ENCODE measurements at regions not wholly inside any gene's neighbourhood (a gene's known extent, or its start where the extent isn't known, plus 50 kb on each side); places are given as distances from the start of the nearest gene placed in this dataset.

- Histone ChIP-seq H3K27ac (ENCODE audit: low read depth in 1 of 2, low read length in 1 of 2) (no peak overlapping the region), H3K4me3 (ENCODE audit: low read length in 2 of 2) (no peak overlapping the region), H3K9me3 (ENCODE audit: control insufficient read depth in 2 of 2, insufficient read depth in 1 of 2, low read length in 1 of 2) (no peaks in the 10 kb centered on the region), H3K36me3 (ENCODE audit: control insufficient read depth in 2 of 2, insufficient read depth in 2 of 2, low read length in 1 of 2) (no peaks in the 10 kb centered on the region), H3K4me1 (ENCODE audit: control insufficient read depth in 2 of 2, insufficient read depth in 2 of 2, low read length in 2 of 2) (no peaks in the 10 kb centered on the region), H3K27me3 (ENCODE audit: control insufficient read depth in 2 of 2, insufficient read depth in 1 of 2, low read length in 1 of 2) (no peaks in the 10 kb centered on the region)
- no peak for DNase-seq (ENCODE audit: low read depth in 6 of 9, low spot score in 9 of 9)
- WGBS, result 81% methylated on average over 2 of the region's 2 CpGs
Observed at GRCh38 chr4:170271723-170272122, 182.0 kb upstream of the AADAT start.

- no peak overlapping the region for H3K4me3 ChIP-seq (ENCODE audit: low read length in 2 of 2)
Observed at GRCh38 chr4:170270628-170271027, 180.9 kb upstream of the AADAT start.

GRCh38 chr4:170269950-170270349 lies 180.2 kb upstream of the AADAT start:
- no peak for DNase-seq (ENCODE audit: low read depth in 6 of 9, low spot score in 9 of 9)
- Histone ChIP-seq H3K27me3 (ENCODE audit: control insufficient read depth in 2 of 2, insufficient read depth in 1 of 2, low read length in 1 of 2) (no peaks in the 10 kb centered on the region), H3K27ac (ENCODE audit: low read depth in 1 of 2, low read length in 1 of 2) (no peak overlapping the region), H3K36me3 (ENCODE audit: control insufficient read depth in 2 of 2, insufficient read depth in 2 of 2, low read length in 1 of 2) (no peaks in the 10 kb centered on the region), H3K4me1 (ENCODE audit: control insufficient read depth in 2 of 2, insufficient read depth in 2 of 2, low read length in 2 of 2) (no peaks in the 10 kb centered on the region), H3K4me3 (ENCODE audit: low read length in 2 of 2) (no peak overlapping the region), H3K9me3 (ENCODE audit: control insufficient read depth in 2 of 2, insufficient read depth in 1 of 2, low read length in 1 of 2) (no peaks in the 10 kb centered on the region)
- 97% methylated on average over 2 of the region's 2 CpGs for WGBS

More at GRCh38 chr4:170270628-170271027, 180.9 kb upstream of the AADAT start:
- Histone ChIP-seq H3K27me3 (ENCODE audit: control insufficient read depth in 2 of 2, insufficient read depth in 1 of 2, low read length in 1 of 2) (no peaks in the 10 kb centered on the region), H3K36me3 (ENCODE audit: control insufficient read depth in 2 of 2, insufficient read depth in 2 of 2, low read length in 1 of 2) (no peaks in the 10 kb centered on the region), H3K9me3 (ENCODE audit: control insufficient read depth in 2 of 2, insufficient read depth in 1 of 2, low read length in 1 of 2) (no peaks in the 10 kb centered on the region), H3K27ac (ENCODE audit: low read depth in 1 of 2, low read length in 1 of 2) (no peak overlapping the region), H3K4me1 (ENCODE audit: control insufficient read depth in 2 of 2, insufficient read depth in 2 of 2, low read length in 2 of 2) (no peaks in the 10 kb centered on the region)
- 91% methylated on average over 2 of the region's 2 CpGs for WGBS
- no peak for DNase-seq (ENCODE audit: low read depth in 6 of 9, low spot score in 9 of 9)

- H3K27me3 ChIP-seq (ENCODE audit: control insufficient read depth in 2 of 2, insufficient read depth in 1 of 2, low read length in 1 of 2), result no peaks in the 10 kb centered on the region
- H3K4me1 ChIP-seq (ENCODE audit: control insufficient read depth in 2 of 2, insufficient read depth in 2 of 2, low read length in 2 of 2), result no peaks in the 10 kb centered on the region
- WGBS, result 21% methylated on average over 6 of the region's 6 CpGs
- DNase-seq (ENCODE audit: low read depth in 6 of 9, low spot score in 9 of 9), result peak; percentile 51 to 86 (median 61)
- H3K4me3 ChIP-seq (ENCODE audit: low read length in 2 of 2), result no peak overlapping the region
- no peak overlapping the region for H3K27ac ChIP-seq (ENCODE audit: low read depth in 1 of 2, low read length in 1 of 2)
- no peaks in the 10 kb centered on the region for H3K36me3 ChIP-seq (ENCODE audit: control insufficient read depth in 2 of 2, insufficient read depth in 2 of 2, low read length in 1 of 2)
- H3K9me3 ChIP-seq (ENCODE audit: control insufficient read depth in 2 of 2, insufficient read depth in 1 of 2, low read length in 1 of 2), result no peaks in the 10 kb centered on the region
Observed at GRCh38 chr4:170259631-170260153, 169.9 kb upstream of the AADAT start.

- Histone ChIP-seq H3K27ac (ENCODE audit: low read depth in 1 of 2, low read length in 1 of 2) (no peak overlapping the region), H3K9me3 (ENCODE audit: control insufficient read depth in 2 of 2, insufficient read depth in 1 of 2, low read length in 1 of 2) (no peaks in the 10 kb centered on the region), H3K4me1 (ENCODE audit: control insufficient read depth in 2 of 2, insufficient read depth in 2 of 2, low read length in 2 of 2) (no peaks in the 10 kb centered on the region), H3K36me3 (ENCODE audit: control insufficient read depth in 2 of 2, insufficient read depth in 2 of 2, low read length in 1 of 2) (no peaks in the 10 kb centered on the region), H3K27me3 (ENCODE audit: control insufficient read depth in 2 of 2, insufficient read depth in 1 of 2, low read length in 1 of 2) (no peaks in the 10 kb centered on the region), H3K4me3 (ENCODE audit: low read length in 2 of 2) (no peak overlapping the region)
- DNase-seq (ENCODE audit: low read depth in 6 of 9, low spot score in 9 of 9), result no peak
Observed at GRCh38 chr4:170256807-170257206, 167.1 kb upstream of the AADAT start.

GRCh38 chr4:170248576-170248975 lies 158.8 kb upstream of the AADAT start:
- DNase-seq (ENCODE audit: low read depth in 6 of 9, low spot score in 9 of 9), result no peak
- WGBS, result 92% methylated on average over 3 of the region's 3 CpGs
- no peaks in the 10 kb centered on the region for H3K4me1 ChIP-seq (ENCODE audit: control insufficient read depth in 2 of 2, insufficient read depth in 2 of 2, low read length in 2 of 2)
- H3K36me3 ChIP-seq (ENCODE audit: control insufficient read depth in 2 of 2, insufficient read depth in 2 of 2, low read length in 1 of 2), result no peaks in the 10 kb centered on the region
- no peak overlapping the region for H3K4me3 ChIP-seq (ENCODE audit: low read length in 2 of 2)
- no peak overlapping the region for H3K27ac ChIP-seq (ENCODE audit: low read depth in 1 of 2, low read length in 1 of 2)
- H3K27me3 ChIP-seq (ENCODE audit: control insufficient read depth in 2 of 2, insufficient read depth in 1 of 2, low read length in 1 of 2), result no peaks in the 10 kb centered on the region
- no peaks in the 10 kb centered on the region for H3K9me3 ChIP-seq (ENCODE audit: control insufficient read depth in 2 of 2, insufficient read depth in 1 of 2, low read length in 1 of 2)

GRCh38 chr4:170248029-170248428 lies 158.3 kb upstream of the AADAT start:
- H3K27me3 ChIP-seq (ENCODE audit: control insufficient read depth in 2 of 2, insufficient read depth in 1 of 2, low read length in 1 of 2), result no peaks in the 10 kb centered on the region
- H3K9me3 ChIP-seq (ENCODE audit: control insufficient read depth in 2 of 2, insufficient read depth in 1 of 2, low read length in 1 of 2), result no peaks in the 10 kb centered on the region
- H3K4me1 ChIP-seq (ENCODE audit: control insufficient read depth in 2 of 2, insufficient read depth in 2 of 2, low read length in 2 of 2), result no peaks in the 10 kb centered on the region
- 92% methylated on average over 4 of the region's 4 CpGs for WGBS
- DNase-seq (ENCODE audit: low read depth in 6 of 9, low spot score in 9 of 9), result no peak
- no peak overlapping the region for H3K4me3 ChIP-seq (ENCODE audit: low read length in 2 of 2)
- H3K36me3 ChIP-seq (ENCODE audit: control insufficient read depth in 2 of 2, insufficient read depth in 2 of 2, low read length in 1 of 2), result no peaks in the 10 kb centered on the region
- H3K27ac ChIP-seq (ENCODE audit: low read depth in 1 of 2, low read length in 1 of 2), result no peak overlapping the region

GRCh38 chr4:170247596-170247995 lies 157.8 kb upstream of the AADAT start:
- no peaks in the 10 kb centered on the region for H3K27me3 ChIP-seq (ENCODE audit: control insufficient read depth in 2 of 2, insufficient read depth in 1 of 2, low read length in 1 of 2)
- no peak for DNase-seq (ENCODE audit: low read depth in 6 of 9, low spot score in 9 of 9)
- H3K36me3 ChIP-seq (ENCODE audit: control insufficient read depth in 2 of 2, insufficient read depth in 2 of 2, low read length in 1 of 2), result no peaks in the 10 kb centered on the region
- no peak overlapping the region for H3K27ac ChIP-seq (ENCODE audit: low read depth in 1 of 2, low read length in 1 of 2)
- no peaks in the 10 kb centered on the region for H3K9me3 ChIP-seq (ENCODE audit: control insufficient read depth in 2 of 2, insufficient read depth in 1 of 2, low read length in 1 of 2)
- no peaks in the 10 kb centered on the region for H3K4me1 ChIP-seq (ENCODE audit: control insufficient read depth in 2 of 2, insufficient read depth in 2 of 2, low read length in 2 of 2)
- H3K4me3 ChIP-seq (ENCODE audit: low read length in 2 of 2), result no peak overlapping the region

- no peaks in the 10 kb centered on the region for H3K9me3 ChIP-seq (ENCODE audit: control insufficient read depth in 2 of 2, insufficient read depth in 1 of 2, low read length in 1 of 2)
- no peak overlapping the region for H3K4me3 ChIP-seq (ENCODE audit: low read length in 2 of 2)
- no peak for DNase-seq (ENCODE audit: low read depth in 6 of 9, low spot score in 9 of 9)
- WGBS, result 63% methylated on average over 2 of the region's 2 CpGs
- H3K27me3 ChIP-seq (ENCODE audit: control insufficient read depth in 2 of 2, insufficient read depth in 1 of 2, low read length in 1 of 2), result no peaks in the 10 kb centered on the region
- H3K36me3 ChIP-seq (ENCODE audit: control insufficient read depth in 2 of 2, insufficient read depth in 2 of 2, low read length in 1 of 2), result no peaks in the 10 kb centered on the region
- H3K4me1 ChIP-seq (ENCODE audit: control insufficient read depth in 2 of 2, insufficient read depth in 2 of 2, low read length in 2 of 2), result no peaks in the 10 kb centered on the region
- H3K27ac ChIP-seq (ENCODE audit: low read depth in 1 of 2, low read length in 1 of 2), result no peak overlapping the region
Observed at GRCh38 chr4:170243662-170244288, 154.0 kb upstream of the AADAT start.

Measured in thymus (tissue), 11 donors.